Adrenal gland (tissue), 9 donors: ENCODE measurements at regions not wholly inside any gene's neighbourhood (a gene's known extent, or its start where the extent isn't known, plus 50 kb on each side); places are given as distances from the start of the nearest gene placed in this dataset.

Source experiments
- DNase-seq, 7 donors: peaks; one replicate each; pipeline ENCODE4 v3.0.0-alpha.2; 2019 to 2020
- H3K27ac ChIP-seq, 5 donors: fragments of 200-600 bp; sonication (generic) in 4 of 5; 1 replicate in 3 of 5; 2 replicates in 2 of 5; pipeline versions ENCODE4 v1.5.1 to v1.8.0; 2016 to 2020; ENCODE audit warnings: mild to moderate bottlenecking in 1 of 5
- H3K27me3 ChIP-seq: fragments of 200-600 bp; 2 replicates; pipeline ENCODE4 v1.8.0; 2021
- H3K36me3 ChIP-seq, 2 donors: fragments of 200-600 bp; replicated peaks in 1 of 2; 1 replicate in 1 of 2; 2 replicates in 1 of 2; pipeline versions ENCODE4 v1.5.1 to v1.8.0; 2018 to 2022
- H3K4me1 ChIP-seq, 2 donors: fragments of 200-600 bp; replicated peaks in 1 of 2; 1 replicate in 1 of 2; 2 replicates in 1 of 2; pipeline versions ENCODE4 v1.5.1 to v1.8.0; 2018 to 2021
- H3K4me3 ChIP-seq, 4 donors: fragments of 200-600 bp; sonication (generic) in 3 of 4; one replicate each; pipeline ENCODE4 v1.5.1; 2016 to 2018
- H3K9me3 ChIP-seq, 3 donors: fragments of 200-600 bp; sonication (generic) in 1 of 3; replicated peaks in 1 of 3; 1 replicate in 2 of 3; 2 replicates in 1 of 3; pipeline versions ENCODE4 v1.5.1 to v1.8.0; 2016 to 2021
- POLR2A ChIP-seq, 2 donors: fragments of 450-650 bp; IDR thresholded peaks; one replicate each; pipeline ENCODE4 v1.6.1; 2017; ENCODE audit warnings: antibody characterized with exemption in 2 of 2, mild to moderate bottlenecking in 2 of 2, moderate library complexity in 1 of 2
- WGBS, 4 donors: extraction: QIAGEN DNeasy Blood & Tissue Kit in 2 of 4; methylation state at CpG; one replicate each; pipeline versions ENCODE4 v1.1.5 to v1.1.7; 2013 to 2017; 5-methylcytosine and 5-hydroxymethylcytosine counted together
- intact Hi-C, 2 donors: fragments of 100-400 bp; cut with DNase I; formaldehyde crosslinking; loops; one replicate each; pipeline versions ENCODE4 v1.14.1 to v1.15.0; 2022 to 2023
- TF ChIP-seq, protein P1 (sequence below), 6 experiments: fragments of 450-650 bp in 4 of 6; fragments of 200-600 bp in 2 of 6; sonication (generic) in 1 of 6; IDR thresholded peaks; 1 replicate in 5 of 6; 2 replicates in 1 of 6; pipeline versions ENCODE4 v1.5.1 to v1.8.0; 2016 to 2021; ENCODE audit warnings: antibody characterized with exemption in 6 of 6, mild to moderate bottlenecking in 2 of 6, moderate library complexity in 1 of 6
- donor health status: healthy with polysubstance abuse.
- donor health status: Bipolar disorder and iron deficiency.
- donor health status: DM: yes; HTN: yes; CAD: no.
- donor health status: DM: no; HTN: no; CAD: no.
- donor health status: DM: no; HTN: no; CAD: no.

DNA sequence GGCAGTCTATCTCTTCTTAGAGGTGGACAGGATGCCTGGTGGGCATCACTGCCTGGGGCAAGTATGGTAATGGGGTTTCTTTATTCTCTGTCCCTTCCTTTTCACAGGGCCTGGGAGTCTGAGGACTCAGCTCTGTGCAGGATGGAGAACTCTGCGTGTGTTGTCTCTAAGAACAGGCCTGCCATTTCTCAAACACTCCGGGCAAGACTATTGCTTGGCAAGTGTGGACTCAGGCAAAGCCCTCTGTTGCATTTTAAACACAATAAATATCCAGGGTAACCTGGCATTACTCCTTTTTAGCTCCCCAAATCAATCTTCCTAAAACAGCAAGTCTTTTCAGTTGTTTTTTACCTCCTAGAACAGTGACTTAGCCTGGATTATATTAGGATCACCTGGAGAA, 185.1 kb upstream of the ROPN1 start:
- no peak overlapping the region for H3K27ac ChIP-seq
- 78 to 95% (median 87%) methylated on average over 2 of the region's 2 CpGs for WGBS, 4 donors
- DNase-seq = no peak
- no peaks in the 10 kb centered on the region for H3K27me3 ChIP-seq
- intact Hi-C loops = no loop called here
- H3K4me3 ChIP-seq = no peak overlapping the region
- no peaks in the 10 kb centered on the region for H3K4me1 ChIP-seq
- TF ChIP-seq, protein P1, sequence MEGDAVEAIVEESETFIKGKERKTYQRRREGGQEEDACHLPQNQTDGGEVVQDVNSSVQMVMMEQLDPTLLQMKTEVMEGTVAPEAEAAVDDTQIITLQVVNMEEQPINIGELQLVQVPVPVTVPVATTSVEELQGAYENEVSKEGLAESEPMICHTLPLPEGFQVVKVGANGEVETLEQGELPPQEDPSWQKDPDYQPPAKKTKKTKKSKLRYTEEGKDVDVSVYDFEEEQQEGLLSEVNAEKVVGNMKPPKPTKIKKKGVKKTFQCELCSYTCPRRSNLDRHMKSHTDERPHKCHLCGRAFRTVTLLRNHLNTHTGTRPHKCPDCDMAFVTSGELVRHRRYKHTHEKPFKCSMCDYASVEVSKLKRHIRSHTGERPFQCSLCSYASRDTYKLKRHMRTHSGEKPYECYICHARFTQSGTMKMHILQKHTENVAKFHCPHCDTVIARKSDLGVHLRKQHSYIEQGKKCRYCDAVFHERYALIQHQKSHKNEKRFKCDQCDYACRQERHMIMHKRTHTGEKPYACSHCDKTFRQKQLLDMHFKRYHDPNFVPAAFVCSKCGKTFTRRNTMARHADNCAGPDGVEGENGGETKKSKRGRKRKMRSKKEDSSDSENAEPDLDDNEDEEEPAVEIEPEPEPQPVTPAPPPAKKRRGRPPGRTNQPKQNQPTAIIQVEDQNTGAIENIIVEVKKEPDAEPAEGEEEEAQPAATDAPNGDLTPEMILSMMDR (IDR thresholded peaks at IDR 0.05) = no peak
- no peak for TF ChIP-seq POLR2A (IDR thresholded peaks at IDR 0.05)
- no peaks in the 10 kb centered on the region for H3K9me3 ChIP-seq
- H3K36me3 ChIP-seq = no peaks in the 10 kb centered on the region

DNA sequence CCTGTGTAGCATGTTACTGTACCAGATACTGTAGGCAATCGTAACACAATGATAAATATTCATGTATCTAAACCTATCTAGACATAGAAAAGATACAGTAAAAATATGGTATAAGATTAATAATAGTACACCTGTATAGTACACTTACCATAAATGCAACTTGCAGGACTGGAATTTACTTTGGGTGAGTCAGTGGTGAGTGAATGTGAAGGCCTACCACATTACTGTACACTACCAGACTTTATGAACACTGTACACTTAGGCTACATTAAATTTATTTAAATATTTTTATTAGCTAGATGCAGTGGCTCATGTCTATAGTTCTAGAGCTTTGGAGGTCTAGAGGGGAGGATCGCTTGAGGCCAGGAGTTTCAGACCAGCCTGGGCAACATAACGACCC, 186.6 kb upstream of the ROPN1 start:
- H3K27me3 ChIP-seq = no peaks in the 10 kb centered on the region
- no peak overlapping the region for H3K4me3 ChIP-seq
- H3K36me3 ChIP-seq = no peaks in the 10 kb centered on the region
- intact Hi-C loops = no loop called here
- TF ChIP-seq, protein P1 (IDR thresholded peaks at IDR 0.05) = no peak
- no peak for TF ChIP-seq POLR2A (IDR thresholded peaks at IDR 0.05)
- DNase-seq = no peak
- no peaks in the 10 kb centered on the region for H3K9me3 ChIP-seq
- WGBS, 4 donors = 92 to 98% (median 96%) methylated on average over 3 of the region's 3 CpGs
- H3K27ac ChIP-seq = no peak overlapping the region
- H3K4me1 ChIP-seq = no peaks in the 10 kb centered on the region

DNA sequence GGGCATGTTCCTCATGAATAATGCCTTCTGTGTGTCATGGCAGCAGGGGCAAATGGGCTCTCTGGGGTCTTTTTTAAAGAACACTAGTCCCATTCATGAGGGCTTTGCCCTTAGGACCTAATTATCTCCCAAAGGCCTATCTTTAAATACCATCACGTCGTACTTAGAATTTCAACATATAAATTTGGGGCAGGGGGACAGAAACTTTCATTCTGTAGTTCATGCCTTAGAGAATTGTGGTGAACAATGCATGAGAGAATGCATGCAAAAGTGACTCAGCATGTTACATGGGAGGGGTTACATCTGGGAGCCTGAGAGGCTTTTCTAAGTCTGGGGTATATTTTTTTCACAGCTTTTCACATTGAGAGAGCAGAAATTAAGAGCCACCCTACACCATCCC, 208.5 kb upstream of the ROPN1 start:
- no peak overlapping the region for H3K27ac ChIP-seq
- WGBS, 4 donors = 85 to 100% (median 88%) methylated on average over 2 of the region's 2 CpGs
- no peaks in the 10 kb centered on the region for H3K36me3 ChIP-seq

DNA sequence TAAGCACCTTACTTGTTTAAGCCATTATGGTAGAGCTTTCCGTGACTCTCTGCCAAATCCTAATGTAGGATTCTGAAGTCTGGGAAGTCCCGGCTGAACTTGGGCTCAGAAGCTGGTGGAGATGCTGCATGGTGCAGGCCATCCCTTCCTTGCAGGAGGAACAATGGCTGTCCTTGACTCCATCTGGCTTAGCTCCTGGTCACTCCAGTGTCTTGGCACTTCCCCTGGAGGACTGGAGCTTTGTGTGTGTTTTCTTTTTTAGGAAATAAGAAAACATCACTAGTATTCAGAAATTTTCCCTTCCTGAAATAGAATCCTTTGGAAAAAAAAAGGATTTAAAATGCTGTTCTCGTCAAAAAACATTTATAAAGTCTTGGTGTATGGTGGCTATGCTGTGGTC, 209.3 kb upstream of the ROPN1 start:
- 87 to 89% (median 88%) methylated on average over 3 of the region's 3 CpGs for WGBS, 4 donors

More for the DNA sequence above, 208.5 kb upstream of the ROPN1 start:
- Histone ChIP-seq H3K27me3 (no peaks in the 10 kb centered on the region), H3K4me1 (peaks cover 0 to 33% of the 10 kb centered on the region in 2 donors), H3K9me3 (no peaks in the 10 kb centered on the region), H3K4me3 (no peak overlapping the region)
- DNase-seq = no peak
- intact Hi-C loops = no loop called here
- TF ChIP-seq POLR2A (IDR thresholded peaks at IDR 0.05) = no peak
- TF ChIP-seq, protein P1 (IDR thresholded peaks at IDR 0.05) = no peak

More for the DNA sequence above, 209.3 kb upstream of the ROPN1 start:
- Histone ChIP-seq H3K4me3 (no peak overlapping the region), H3K4me1 (peaks cover 0 to 33% of the 10 kb centered on the region in 2 donors), H3K36me3 (no peaks in the 10 kb centered on the region), H3K27ac (no peak overlapping the region), H3K27me3 (no peaks in the 10 kb centered on the region), H3K9me3 (no peaks in the 10 kb centered on the region)
- no peak for DNase-seq
- intact Hi-C loops = no loop called here
- TF ChIP-seq POLR2A (IDR thresholded peaks at IDR 0.05) = no peak
- TF ChIP-seq, protein P1 (IDR thresholded peaks at IDR 0.05) = no peak
